ENCODE measurements at regions not wholly inside any gene's neighbourhood (a gene's known extent, or its start where the extent isn't known, plus 50 kb on each side); places are given as distances from the start of the nearest gene placed in this dataset.

- TF ChIP-seq CTCF (IDR thresholded peaks at IDR 0.05) (no peak), POLR2AphosphoS5 (IDR thresholded peaks at IDR 0.05) (no peak)
Measured at GRCh38 chr7:53325061-53325460, 289.6 kb downstream of the POM121L12 start.
